ENCODE measurements at regions not wholly inside any gene's neighbourhood (a gene's known extent, or its start where the extent isn't known, plus 50 kb on each side); places are given as distances from the start of the nearest gene placed in this dataset.

GRCh38 chr12:46936042-46936441 is 110.2 kb upstream of the SLC38A4 start:
- TF ChIP-seq CTCF (conservative IDR thresholded peaks at IDR 0.05 in 1 of 2, IDR thresholded peaks at IDR 0.05 in 1 of 2; ENCODE audit: extremely low read depth in 1 of 2, insufficient read depth in 1 of 2, low read depth in 1 of 2, low read length in 2 of 2) = no peak
- TF ChIP-seq EZH2 (IDR thresholded peaks at IDR 0.05; ENCODE audit: borderline replicate concordance, low read length) = no peak

Measured in mammary epithelial cell (primary cell).